ENCODE measurements at regions not wholly inside any gene's neighbourhood (a gene's known extent, or its start where the extent isn't known, plus 50 kb on each side); places are given as distances from the start of the nearest gene placed in this dataset.

DNA sequence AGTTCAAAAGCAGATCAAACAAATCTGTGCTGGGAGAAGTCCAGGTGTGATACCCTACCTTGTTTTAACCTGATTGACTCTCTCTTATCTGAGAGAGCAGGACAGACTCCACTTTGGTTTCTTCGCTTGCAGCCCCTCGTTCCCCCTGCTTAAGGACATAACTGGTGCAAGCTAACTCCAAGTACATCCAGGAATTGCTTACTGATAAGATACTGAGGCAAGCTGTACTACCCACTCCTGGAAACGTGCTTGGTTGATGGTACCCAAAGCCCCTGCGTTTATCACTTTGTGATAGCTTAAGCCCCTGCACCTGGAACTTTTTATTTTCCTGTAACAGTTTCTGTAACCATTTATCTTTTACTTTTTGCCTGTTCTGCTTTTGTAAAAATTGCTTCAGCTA lies 157.0 kb upstream of the OLIG3 start:
- no peaks in the 10 kb centered on the region for H3K4me1 ChIP-seq (ENCODE audit: control insufficient read depth in 2 of 3, insufficient read depth in 2 of 3, low read depth in 1 of 3, low read length in 3 of 3)
- peaks cover 0 to 10% (median 6%) of the 10 kb centered on the region in 3 donors for H3K9me3 ChIP-seq (ENCODE audit: control insufficient read depth in 2 of 3, insufficient read depth in 1 of 3, low read length in 3 of 3)
- intact Hi-C loops (cut with DNase I): no loop called here
- H3K27ac ChIP-seq (ENCODE audit: low read depth in 2 of 2, low read length in 2 of 2): no peak overlapping the region
- H3K36me3 ChIP-seq (ENCODE audit: control insufficient read depth in 2 of 3, insufficient read depth in 3 of 3, low read length in 3 of 3): no peaks in the 10 kb centered on the region
- H3K9ac ChIP-seq (ENCODE audit: low read length in 3 of 3): no peak overlapping the region
- DNase-seq (no peak), FAIRE-seq (no peak)
- TF ChIP-seq, protein P1, sequence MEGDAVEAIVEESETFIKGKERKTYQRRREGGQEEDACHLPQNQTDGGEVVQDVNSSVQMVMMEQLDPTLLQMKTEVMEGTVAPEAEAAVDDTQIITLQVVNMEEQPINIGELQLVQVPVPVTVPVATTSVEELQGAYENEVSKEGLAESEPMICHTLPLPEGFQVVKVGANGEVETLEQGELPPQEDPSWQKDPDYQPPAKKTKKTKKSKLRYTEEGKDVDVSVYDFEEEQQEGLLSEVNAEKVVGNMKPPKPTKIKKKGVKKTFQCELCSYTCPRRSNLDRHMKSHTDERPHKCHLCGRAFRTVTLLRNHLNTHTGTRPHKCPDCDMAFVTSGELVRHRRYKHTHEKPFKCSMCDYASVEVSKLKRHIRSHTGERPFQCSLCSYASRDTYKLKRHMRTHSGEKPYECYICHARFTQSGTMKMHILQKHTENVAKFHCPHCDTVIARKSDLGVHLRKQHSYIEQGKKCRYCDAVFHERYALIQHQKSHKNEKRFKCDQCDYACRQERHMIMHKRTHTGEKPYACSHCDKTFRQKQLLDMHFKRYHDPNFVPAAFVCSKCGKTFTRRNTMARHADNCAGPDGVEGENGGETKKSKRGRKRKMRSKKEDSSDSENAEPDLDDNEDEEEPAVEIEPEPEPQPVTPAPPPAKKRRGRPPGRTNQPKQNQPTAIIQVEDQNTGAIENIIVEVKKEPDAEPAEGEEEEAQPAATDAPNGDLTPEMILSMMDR (IDR thresholded peaks at IDR 0.05; ENCODE audit: borderline replicate concordance, extremely low read depth, insufficient read depth): no peak
- no peaks in the 10 kb centered on the region for H3K27me3 ChIP-seq (ENCODE audit: control insufficient read depth, insufficient read depth, low read length)
- no peak overlapping the region for H3K4me3 ChIP-seq (ENCODE audit: low read length in 3 of 3)

DNA sequence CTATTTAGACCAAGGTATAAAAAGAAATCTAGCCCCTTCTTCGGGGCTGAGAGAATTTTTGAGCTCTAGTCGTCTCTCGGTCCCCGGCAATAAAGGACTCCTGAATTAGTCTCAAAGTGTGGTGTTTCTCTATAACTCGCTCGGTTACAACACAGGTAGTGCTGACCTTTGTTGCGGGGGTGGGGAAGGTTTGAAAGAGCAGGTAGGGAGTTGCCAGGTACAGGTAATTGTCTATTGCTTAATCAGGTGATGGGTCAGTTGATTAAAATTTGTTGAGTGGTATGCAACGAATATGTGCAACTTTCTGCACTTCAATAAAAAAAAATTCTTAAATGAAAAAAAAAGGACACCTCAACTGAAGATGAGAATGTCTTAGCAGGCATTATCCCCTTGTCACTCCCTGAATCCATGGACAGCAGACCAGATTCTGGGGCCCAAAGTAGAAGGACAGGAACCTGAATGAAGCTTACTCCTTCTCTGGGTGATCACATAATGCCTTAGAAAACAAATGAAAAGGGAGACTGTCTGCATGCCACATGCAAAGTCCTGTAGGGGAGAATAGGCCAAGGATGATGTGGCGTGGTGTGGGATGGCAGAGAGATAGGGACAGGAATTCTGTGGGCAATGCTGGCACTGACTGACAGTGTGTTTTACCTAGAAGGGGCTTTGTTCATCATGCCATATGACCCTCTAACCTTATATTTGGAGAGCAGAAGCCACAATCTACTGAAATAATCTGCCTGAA lies 157.6 kb upstream of the OLIG3 start:
- H3K4me3 ChIP-seq (ENCODE audit: low read length in 3 of 3): no peak overlapping the region
- DNase-seq (no peak), FAIRE-seq (no peak)
- TF ChIP-seq, protein P1 (IDR thresholded peaks at IDR 0.05; ENCODE audit: borderline replicate concordance, extremely low read depth, insufficient read depth): no peak
- H3K27me3 ChIP-seq (ENCODE audit: control insufficient read depth, insufficient read depth, low read length): no peaks in the 10 kb centered on the region
- peaks cover 0 to 10% (median 6%) of the 10 kb centered on the region in 3 donors for H3K9me3 ChIP-seq (ENCODE audit: control insufficient read depth in 2 of 3, insufficient read depth in 1 of 3, low read length in 3 of 3)
- no peak overlapping the region for H3K27ac ChIP-seq (ENCODE audit: low read depth in 2 of 2, low read length in 2 of 2)
- no peak overlapping the region for H3K9ac ChIP-seq (ENCODE audit: low read length in 3 of 3)
- intact Hi-C loops (cut with DNase I): no loop called here
- no peaks in the 10 kb centered on the region for H3K4me1 ChIP-seq (ENCODE audit: control insufficient read depth in 2 of 3, insufficient read depth in 2 of 3, low read depth in 1 of 3, low read length in 3 of 3)
- H3K36me3 ChIP-seq (ENCODE audit: control insufficient read depth in 2 of 3, insufficient read depth in 3 of 3, low read length in 3 of 3): no peaks in the 10 kb centered on the region

DNA sequence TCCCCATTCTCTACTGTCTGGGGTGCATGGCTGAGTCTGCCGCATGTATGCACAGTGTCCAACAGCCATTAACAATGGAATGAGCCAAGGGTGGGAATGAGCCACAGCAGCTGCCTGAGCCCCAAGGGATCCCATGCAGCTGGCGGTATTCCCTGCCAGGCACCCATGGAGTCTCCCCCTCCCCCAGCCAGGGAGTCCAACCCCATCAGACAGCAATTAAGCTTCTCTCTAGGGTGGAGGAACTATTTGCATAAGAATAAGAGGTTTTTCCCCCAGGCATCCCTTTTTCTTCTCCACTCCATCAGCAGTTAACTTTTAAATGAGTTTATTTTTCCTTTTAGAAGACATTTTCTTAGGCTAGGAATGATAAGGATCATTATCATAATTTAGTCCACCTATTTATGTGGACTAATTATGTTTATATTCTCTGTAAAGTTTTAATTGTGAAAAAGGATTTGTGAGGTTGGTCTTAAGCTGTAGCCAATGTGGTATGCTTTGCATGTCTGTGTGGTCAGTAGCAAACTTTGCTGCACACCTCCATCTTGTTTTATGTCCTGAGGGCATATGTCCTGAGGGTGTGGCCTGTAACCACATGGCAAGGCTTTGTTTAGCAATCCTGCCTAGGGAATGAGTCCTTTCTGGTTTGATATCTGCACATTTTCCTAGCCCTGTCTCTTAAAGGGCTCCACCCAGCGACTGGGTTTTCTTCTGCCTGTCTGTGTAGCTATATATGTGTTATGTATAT lies 158.9 kb upstream of the OLIG3 start:
- intact Hi-C loops (cut with DNase I): no loop called here
- H3K9me3 ChIP-seq (ENCODE audit: control insufficient read depth in 2 of 3, insufficient read depth in 1 of 3, low read length in 3 of 3): peaks cover 0 to 10% (median 6%) of the 10 kb centered on the region in 3 donors
- H3K4me3 ChIP-seq (ENCODE audit: low read length in 3 of 3): no peak overlapping the region
- FAIRE-seq (no peak), DNase-seq (no peak)
- TF ChIP-seq, protein P1 (IDR thresholded peaks at IDR 0.05; ENCODE audit: borderline replicate concordance, extremely low read depth, insufficient read depth): no peak
- H3K9ac ChIP-seq (ENCODE audit: low read length in 3 of 3): no peak overlapping the region
- H3K27ac ChIP-seq (ENCODE audit: low read depth in 2 of 2, low read length in 2 of 2): no peak overlapping the region
- no peaks in the 10 kb centered on the region for H3K27me3 ChIP-seq (ENCODE audit: control insufficient read depth, insufficient read depth, low read length)
- H3K36me3 ChIP-seq (ENCODE audit: control insufficient read depth in 2 of 3, insufficient read depth in 3 of 3, low read length in 3 of 3): no peaks in the 10 kb centered on the region
- H3K4me1 ChIP-seq (ENCODE audit: control insufficient read depth in 2 of 3, insufficient read depth in 2 of 3, low read depth in 1 of 3, low read length in 3 of 3): no peaks in the 10 kb centered on the region
